H1 (cell line): ENCODE measurements at regions not wholly inside any gene's neighbourhood (a gene's known extent, or its start where the extent isn't known, plus 50 kb on each side); places are given as distances from the start of the nearest gene placed in this dataset.

ENCODE experiments used
- CREB1 ChIP-seq: IDR thresholded peaks from 2 replicates; pipeline ENCODE4 v1.6.1; 2012; ENCODE audit warnings: inconsistent platforms
- EZH2 ChIP-seq: fragments of 200-600 bp; sonication (generic); IDR thresholded peaks from 2 replicates; pipeline ENCODE4 v1.7.1; 2012; ENCODE audit warnings: low read depth, mild to moderate bottlenecking, moderate library complexity, low read length, inconsistent platforms; ENCODE audit not compliant: severe bottlenecking
- KDM5A ChIP-seq: fragments of 200-600 bp; IDR thresholded peaks from 2 replicates; pipeline ENCODE4 v1.7.1; 2012; ENCODE audit warnings: mild to moderate bottlenecking, low read length, inconsistent platforms, mixed read lengths
- POLR2A ChIP-seq, 2 experiments: IDR thresholded peaks; 1 replicate in 1 of 2; 2 replicates in 1 of 2; pipeline ENCODE4 v1.6.1; 2011; ENCODE audit warnings: low read depth in 2 of 2, low read length in 2 of 2, mild to moderate bottlenecking in 2 of 2; ENCODE audit errors: control extremely low read depth in 1 of 2
- RBBP5 ChIP-seq: IDR thresholded peaks from 2 replicates; pipeline ENCODE4 v1.7.1; 2012; ENCODE audit warnings: low read depth, mild to moderate bottlenecking, inconsistent platforms, low read length, moderate library complexity, borderline replicate concordance
- SIN3A ChIP-seq, 2 experiments: IDR thresholded peaks in 1 of 2; conservative IDR thresholded peaks in 1 of 2; 2 replicates each; pipeline ENCODE4 v1.6.1; 2011 to 2012; ENCODE audit warnings: low read length in 2 of 2, improper control_type of control experiment in 1 of 2, low read depth in 1 of 2, mild to moderate bottlenecking in 1 of 2
- TCF12 ChIP-seq: IDR thresholded peaks from 2 replicates; pipeline ENCODE4 v1.6.1; 2011; ENCODE audit warnings: low read depth, mild to moderate bottlenecking, low read length
- TF ChIP-seq, protein P1 (sequence below), 3 experiments: IDR thresholded peaks; 1 replicate in 2 of 3; 2 replicates in 1 of 3; pipeline versions ENCODE4 v1.5.1 to v1.6.1; 2011; ENCODE audit warnings: low read length in 3 of 3, mild to moderate bottlenecking in 3 of 3, inconsistent platforms in 2 of 3, low read depth in 1 of 3, moderate library complexity in 1 of 3; ENCODE audit not compliant: insufficient read depth in 1 of 3; ENCODE audit errors: control extremely low read depth in 1 of 3
- TF ChIP-seq, protein P2 (sequence below): IDR thresholded peaks from 2 replicates; pipeline ENCODE4 v1.6.1; 2011; ENCODE audit warnings: low read length, improper control_type of control experiment
- TF ChIP-seq, protein P3 (sequence below): IDR thresholded peaks from 2 replicates; pipeline ENCODE4 v1.6.1; 2012; ENCODE audit warnings: inconsistent platforms

DNA sequence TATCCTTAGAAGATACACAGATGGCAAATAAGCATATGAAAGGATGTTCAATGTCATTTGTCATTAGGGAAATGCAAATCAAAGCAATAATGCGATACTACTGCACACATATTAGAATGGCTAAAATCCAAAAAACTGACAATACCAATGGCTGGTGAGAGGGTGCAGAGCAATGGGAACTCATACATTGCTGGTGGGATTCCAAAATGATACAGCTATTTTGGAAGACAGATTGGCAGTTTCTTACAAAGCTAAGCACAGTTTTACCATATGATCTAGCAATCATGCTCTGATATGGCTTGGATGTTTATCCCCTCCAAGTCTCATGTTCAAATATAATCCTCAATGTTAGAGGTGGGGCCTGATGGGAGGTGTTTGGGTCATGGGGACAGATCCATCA lies 122.6 kb downstream of the KCTD15 start:
- TF ChIP-seq, protein P1, sequence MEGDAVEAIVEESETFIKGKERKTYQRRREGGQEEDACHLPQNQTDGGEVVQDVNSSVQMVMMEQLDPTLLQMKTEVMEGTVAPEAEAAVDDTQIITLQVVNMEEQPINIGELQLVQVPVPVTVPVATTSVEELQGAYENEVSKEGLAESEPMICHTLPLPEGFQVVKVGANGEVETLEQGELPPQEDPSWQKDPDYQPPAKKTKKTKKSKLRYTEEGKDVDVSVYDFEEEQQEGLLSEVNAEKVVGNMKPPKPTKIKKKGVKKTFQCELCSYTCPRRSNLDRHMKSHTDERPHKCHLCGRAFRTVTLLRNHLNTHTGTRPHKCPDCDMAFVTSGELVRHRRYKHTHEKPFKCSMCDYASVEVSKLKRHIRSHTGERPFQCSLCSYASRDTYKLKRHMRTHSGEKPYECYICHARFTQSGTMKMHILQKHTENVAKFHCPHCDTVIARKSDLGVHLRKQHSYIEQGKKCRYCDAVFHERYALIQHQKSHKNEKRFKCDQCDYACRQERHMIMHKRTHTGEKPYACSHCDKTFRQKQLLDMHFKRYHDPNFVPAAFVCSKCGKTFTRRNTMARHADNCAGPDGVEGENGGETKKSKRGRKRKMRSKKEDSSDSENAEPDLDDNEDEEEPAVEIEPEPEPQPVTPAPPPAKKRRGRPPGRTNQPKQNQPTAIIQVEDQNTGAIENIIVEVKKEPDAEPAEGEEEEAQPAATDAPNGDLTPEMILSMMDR (IDR thresholded peaks at IDR 0.05; ENCODE audit: control extremely low read depth in 1 of 3, insufficient read depth in 1 of 3, low read depth in 1 of 3, low read length in 3 of 3), result no peak
- TF ChIP-seq EZH2 (no peak), POLR2A (IDR thresholded peaks at IDR 0.05; ENCODE audit: control extremely low read depth in 1 of 2, low read depth in 2 of 2, low read length in 2 of 2) (no peak), CREB1 (no peak), SIN3A (conservative IDR thresholded peaks at IDR 0.05 in 1 of 2, IDR thresholded peaks at IDR 0.05 in 1 of 2; ENCODE audit: low read depth in 1 of 2, low read length in 2 of 2) (no peak), TCF12 (no peak), KDM5A (no peak), RBBP5 (no peak)
- TF ChIP-seq, protein P2, sequence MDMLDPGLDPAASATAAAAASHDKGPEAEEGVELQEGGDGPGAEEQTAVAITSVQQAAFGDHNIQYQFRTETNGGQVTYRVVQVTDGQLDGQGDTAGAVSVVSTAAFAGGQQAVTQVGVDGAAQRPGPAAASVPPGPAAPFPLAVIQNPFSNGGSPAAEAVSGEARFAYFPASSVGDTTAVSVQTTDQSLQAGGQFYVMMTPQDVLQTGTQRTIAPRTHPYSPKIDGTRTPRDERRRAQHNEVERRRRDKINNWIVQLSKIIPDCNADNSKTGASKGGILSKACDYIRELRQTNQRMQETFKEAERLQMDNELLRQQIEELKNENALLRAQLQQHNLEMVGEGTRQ, result no peak
- TF ChIP-seq, protein P3, sequence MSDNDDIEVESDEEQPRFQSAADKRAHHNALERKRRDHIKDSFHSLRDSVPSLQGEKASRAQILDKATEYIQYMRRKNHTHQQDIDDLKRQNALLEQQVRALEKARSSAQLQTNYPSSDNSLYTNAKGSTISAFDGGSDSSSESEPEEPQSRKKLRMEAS, result no peak
